HCT116 (cell line): ENCODE measurements at regions not wholly inside any gene's neighbourhood (a gene's known extent, or its start where the extent isn't known, plus 50 kb on each side); places are given as distances from the start of the nearest gene placed in this dataset.

Source experiments
- ATAC-seq: fragments of 200-7000 bp; cut with Tn5 transposase; 2 replicates; pipeline ENCODE4 v1.9.1; 2020; ENCODE audit warnings: mild to moderate bottlenecking, moderate library complexity
- BruUV-seq: library from RNA; stranded (reverse); fragments of 400-500 nt; replicated peaks from 2 replicates; lab custom pipeline; 2021; lab: Mats Ljungman, UMichigan
- CTCF ChIA-PET: fragments of 300-600 bp; sonication (Branson Sonifier 250); formaldehyde crosslinking; loops from one replicate; lab custom pipeline; 2021; ENCODE audit warnings: antibody characterized with exemption; lab: Charles Lee
- POLR2A ChIA-PET: fragments of 300-600, 350-600 bp; sonication (Branson Sonifier 250); formaldehyde crosslinking; loops from one replicate; lab custom pipeline; 2021; ENCODE audit warnings: antibody characterized with exemption; lab: Charles Lee
- RAD21 ChIA-PET, 2 experiments: fragments of 300-600 bp; sonication (Branson Sonifier 250); formaldehyde crosslinking; loops; one replicate each; lab custom pipeline; 2023; ENCODE audit warnings: low total read pairs in 2 of 2; ENCODE audit not compliant: uncharacterized antibody in 2 of 2, unreplicated experiment in 2 of 2, low non-redundant PET in 1 of 2; lab: Charles Lee
- DNase-seq: peaks from one replicate; pipeline ENCODE4 v3.0.0-alpha.2; 2010; ENCODE audit warnings: low read depth, low spot score
- H2AFZ ChIP-seq: fragments of 200-600 bp; shearing (Covaris generic), sonication (generic); 2 replicates; pipeline ENCODE4 v1.6.1; 2017; ENCODE audit warnings: low read depth, mixed run types, mixed read lengths, antibody characterized with exemption, low read length; ENCODE audit not compliant: poor library complexity, severe bottlenecking
- H3K27ac ChIP-seq: 2 replicates; pipeline ENCODE4 v1.5.1; 2012; ENCODE audit warnings: low read depth, low read length
- H3K27me3 ChIP-seq: fragments of 200-600 bp; sonication (generic); 2 replicates; pipeline ENCODE4 v1.6.1; 2016; ENCODE audit warnings: mixed run types, low read length, mixed read lengths; ENCODE audit not compliant: insufficient read depth
- H3K36me3 ChIP-seq, 2 experiments: fragments of 200-500 bp in 1 of 2; fragments of 200-600 bp in 1 of 2; sonication (Bioruptor generic) in 1 of 2; sonication (generic) in 1 of 2; 2 replicates each; pipeline versions ENCODE4 v1.5.1 to v1.6.1; 2014 to 2016; ENCODE audit warnings: low read length in 2 of 2, inconsistent platforms in 1 of 2, mixed read lengths in 1 of 2, mixed run types in 1 of 2; ENCODE audit not compliant: insufficient read depth in 2 of 2, control insufficient read depth in 1 of 2
- H3K4me1 ChIP-seq, 2 experiments: fragments of 200-600 bp in 1 of 2; sonication (generic) in 1 of 2; 2 replicates each; pipeline versions ENCODE4 v1.5.1 to v1.6.1; 2012 to 2017; ENCODE audit warnings: low read length in 2 of 2, inconsistent platforms in 1 of 2, mild to moderate bottlenecking in 1 of 2, mixed read lengths in 1 of 2, mixed run types in 1 of 2, moderate library complexity in 1 of 2; ENCODE audit not compliant: insufficient read depth in 2 of 2, control insufficient read depth in 1 of 2
- H3K4me2 ChIP-seq: fragments of 200-600 bp; sonication (generic); 2 replicates; pipeline ENCODE4 v1.6.1; 2017; ENCODE audit warnings: mixed run types, low read length, mixed read lengths
- H3K4me3 ChIP-seq, 2 experiments: fragments of 200-600 bp in 1 of 2; sonication (generic) in 1 of 2; replicated peaks in 1 of 2; 2 replicates each; pipeline ENCODE4 v1.5.1; 2011 to 2016; ENCODE audit warnings: low read length in 2 of 2, control low read depth in 1 of 2, low read depth in 1 of 2, mild to moderate bottlenecking in 1 of 2, mixed read lengths in 1 of 2, mixed run types in 1 of 2
- H3K79me2 ChIP-seq: fragments of 200-600 bp; sonication (generic); 2 replicates; pipeline ENCODE4 v1.6.1; 2017; ENCODE audit warnings: mild to moderate bottlenecking, mixed run types, low read length, moderate library complexity, mixed read lengths; ENCODE audit not compliant: insufficient read depth
- H3K9ac ChIP-seq: fragments of 200-600 bp; sonication (generic); 2 replicates; pipeline ENCODE4 v1.6.1; 2016; ENCODE audit warnings: low read length, mixed read lengths
- H3K9me2 ChIP-seq: fragments of 200-600 bp; sonication (generic), shearing (Covaris generic); 2 replicates; pipeline ENCODE4 v1.6.1; 2017; ENCODE audit warnings: mixed run types, mild to moderate bottlenecking, moderate library complexity; ENCODE audit not compliant: insufficient read depth
- H3K9me3 ChIP-seq, 2 experiments: fragments of 200-500 bp in 1 of 2; fragments of 200-600 bp in 1 of 2; sonication (Bioruptor generic) in 1 of 2; sonication (generic) in 1 of 2; 2 replicates each; pipeline ENCODE4 v1.6.1; 2014 to 2017; ENCODE audit warnings: low read length in 2 of 2, mixed read lengths in 2 of 2, inconsistent platforms in 1 of 2, low read depth in 1 of 2, mild to moderate bottlenecking in 1 of 2, mixed run types in 1 of 2, moderate library complexity in 1 of 2; ENCODE audit not compliant: control insufficient read depth in 1 of 2, insufficient read depth in 1 of 2
- H4K20me1 ChIP-seq: fragments of 200-600 bp; sonication (generic), shearing (Covaris generic); 2 replicates; pipeline ENCODE4 v1.6.1; 2017; ENCODE audit warnings: mixed run types, mild to moderate bottlenecking, moderate library complexity; ENCODE audit not compliant: insufficient read depth
- CBX3 ChIP-seq: IDR thresholded peaks from 2 replicates; pipeline ENCODE4 v1.6.1; 2012; ENCODE audit warnings: low read depth
- CEBPB ChIP-seq: IDR thresholded peaks from 2 replicates; pipeline ENCODE4 v1.6.1; 2012; ENCODE audit warnings: low read depth
- ELF1 ChIP-seq: IDR thresholded peaks from 2 replicates; pipeline ENCODE4 v1.6.1; 2012; ENCODE audit warnings: low read depth, borderline replicate concordance
- EZH2phosphoT487 ChIP-seq: fragments of 200-600 bp; IDR thresholded peaks from 2 replicates; pipeline ENCODE4 v1.6.1; 2018; ENCODE audit warnings: antibody characterized with exemption, borderline replicate concordance
- JUND ChIP-seq: IDR thresholded peaks from 2 replicates; pipeline ENCODE4 v1.6.1; 2012
- POLR2AphosphoS5 ChIP-seq: IDR thresholded peaks from 2 replicates; pipeline ENCODE4 v1.6.1; 2011; ENCODE audit warnings: mild to moderate bottlenecking, low read depth, low read length, moderate library complexity
- RAD21 ChIP-seq: IDR thresholded peaks from 2 replicates; pipeline ENCODE4 v1.6.1; 2012; ENCODE audit warnings: low read depth, mild to moderate bottlenecking
- SIN3A ChIP-seq: IDR thresholded peaks from 2 replicates; pipeline ENCODE4 v1.6.1; 2012; ENCODE audit warnings: low read depth
- SP1 ChIP-seq: IDR thresholded peaks from 2 replicates; pipeline ENCODE4 v1.6.1; 2012; ENCODE audit warnings: low read depth
- SRF ChIP-seq: IDR thresholded peaks from 2 replicates; pipeline ENCODE4 v1.6.1; 2012; ENCODE audit warnings: low read depth
- TCF7L2 ChIP-seq: IDR thresholded peaks from 2 replicates; pipeline ENCODE4 v1.7.0; 2011; ENCODE audit warnings: borderline replicate concordance, inconsistent platforms; ENCODE audit not compliant: insufficient read depth, insufficient read length; ENCODE audit errors: extremely low read depth
- YY1 ChIP-seq: IDR thresholded peaks from 2 replicates; pipeline ENCODE4 v1.6.1; 2011; ENCODE audit warnings: low read length, low read depth, moderate library complexity, mild to moderate bottlenecking; ENCODE audit not compliant: insufficient replicate concordance; ENCODE audit errors: extremely low read depth
- ZNF274 ChIP-seq: fragments of 200-500 bp; sonication (Bioruptor generic); IDR thresholded peaks from 2 replicates; pipeline ENCODE4 v1.6.1; 2014; ENCODE audit warnings: mild to moderate bottlenecking, low read depth, low read length, inconsistent platforms
- intact Hi-C: fragments of 100-400 bp; cut with micrococcal nuclease; formaldehyde crosslinking; loops from 2 replicates; pipeline ENCODE4 v1.10.0; 2022
- TF ChIP-seq, protein P1 (sequence below): IDR thresholded peaks from 2 replicates; pipeline ENCODE4 v1.6.1; 2011; ENCODE audit warnings: mild to moderate bottlenecking, low read length, moderate library complexity; ENCODE audit not compliant: insufficient replicate concordance; ENCODE audit errors: extremely low read depth
- TF ChIP-seq, protein P2 (sequence below): IDR thresholded peaks from 2 replicates; pipeline ENCODE4 v1.6.1; 2012
- TF ChIP-seq, protein P3 (sequence below): IDR thresholded peaks from 2 replicates; pipeline ENCODE4 v1.6.1; 2012; ENCODE audit warnings: low read depth

DNA sequence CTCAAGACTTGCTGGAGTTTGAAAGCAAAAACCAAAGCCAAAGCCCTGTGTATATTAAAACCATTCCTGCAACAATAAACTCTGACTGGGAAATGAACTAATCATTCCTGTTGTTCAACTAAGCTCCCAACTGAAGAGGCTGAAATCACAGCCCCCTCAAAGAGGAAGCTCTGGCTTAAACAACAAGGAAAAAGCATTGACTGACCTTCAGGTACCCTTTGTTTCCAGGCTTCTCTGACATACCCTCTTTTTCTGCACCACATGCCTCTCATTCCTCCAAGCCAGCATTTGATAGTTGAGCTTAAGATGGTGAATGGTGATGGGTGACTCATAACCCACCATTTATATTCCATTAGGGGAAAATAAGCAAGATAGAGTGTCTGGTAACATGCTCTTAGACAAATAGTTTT is 470.9 kb upstream of the SOX9 start:
- Histone ChIP-seq H3K27me3 (no peaks in the 10 kb centered on the region), H3K4me3 (no peak overlapping the region), H3K4me1 (no peaks in the 10 kb centered on the region), H3K36me3 (no peaks in the 10 kb centered on the region), H3K9me2 (no peaks in the 10 kb centered on the region), H3K4me2 (no peak overlapping the region), H3K27ac (no peak overlapping the region), H3K9ac (no peak overlapping the region), H4K20me1 (no peaks in the 10 kb centered on the region), H3K79me2 (no peaks in the 10 kb centered on the region), H3K9me3 (peaks cover 0 to 5% of the 10 kb centered on the region in 2 experiments; a peak in 1 of 4 replicates), H2AFZ (no peak overlapping the region)
- no TSS peak for BruUV-seq
- ChIA-PET CTCF (no interaction called here), POLR2A (no interaction called here), RAD21 (no interaction called here)
- DNase-seq = no peak
- no peak for ATAC-seq
- intact Hi-C loops = no loop called here
- TF ChIP-seq CBX3 (no peak), TCF7L2 (no peak)
- TF ChIP-seq, protein P1, sequence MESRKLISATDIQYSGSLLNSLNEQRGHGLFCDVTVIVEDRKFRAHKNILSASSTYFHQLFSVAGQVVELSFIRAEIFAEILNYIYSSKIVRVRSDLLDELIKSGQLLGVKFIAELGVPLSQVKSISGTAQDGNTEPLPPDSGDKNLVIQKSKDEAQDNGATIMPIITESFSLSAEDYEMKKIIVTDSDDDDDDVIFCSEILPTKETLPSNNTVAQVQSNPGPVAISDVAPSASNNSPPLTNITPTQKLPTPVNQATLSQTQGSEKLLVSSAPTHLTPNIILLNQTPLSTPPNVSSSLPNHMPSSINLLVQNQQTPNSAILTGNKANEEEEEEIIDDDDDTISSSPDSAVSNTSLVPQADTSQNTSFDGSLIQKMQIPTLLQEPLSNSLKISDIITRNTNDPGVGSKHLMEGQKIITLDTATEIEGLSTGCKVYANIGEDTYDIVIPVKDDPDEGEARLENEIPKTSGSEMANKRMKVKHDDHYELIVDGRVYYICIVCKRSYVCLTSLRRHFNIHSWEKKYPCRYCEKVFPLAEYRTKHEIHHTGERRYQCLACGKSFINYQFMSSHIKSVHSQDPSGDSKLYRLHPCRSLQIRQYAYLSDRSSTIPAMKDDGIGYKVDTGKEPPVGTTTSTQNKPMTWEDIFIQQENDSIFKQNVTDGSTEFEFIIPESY = no peak

DNA sequence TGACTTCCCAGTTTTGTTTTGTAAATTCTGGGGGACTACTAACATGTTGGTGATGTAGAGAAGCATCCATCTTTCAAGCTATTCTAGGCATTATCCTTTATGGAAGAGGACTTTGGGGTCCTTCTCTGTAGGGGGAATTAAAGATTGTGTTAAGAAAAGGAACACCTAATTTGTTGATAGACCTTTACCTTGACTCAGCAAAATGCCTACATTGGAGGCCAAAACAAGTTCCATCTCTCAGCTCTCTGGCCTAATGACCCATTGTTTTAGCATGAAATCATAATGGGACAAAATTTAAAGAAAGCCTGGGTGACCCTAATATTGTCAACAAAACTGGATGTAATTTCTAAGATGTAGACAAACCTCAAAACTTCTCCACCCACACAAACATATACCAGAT is 465.3 kb upstream of the SOX9 start:
- no peaks in the 10 kb centered on the region for H3K9me3 ChIP-seq
- H3K4me3 ChIP-seq = no peak overlapping the region
- no peaks in the 10 kb centered on the region for H4K20me1 ChIP-seq
- no peaks in the 10 kb centered on the region for H3K27me3 ChIP-seq
- H3K9ac ChIP-seq = no peak overlapping the region
- ChIA-PET RAD21 (no interaction called here), CTCF (no interaction called here), POLR2A (no interaction called here)
- no peaks in the 10 kb centered on the region for H3K79me2 ChIP-seq
- intact Hi-C loops = no loop called here
- H3K4me1 ChIP-seq = no peaks in the 10 kb centered on the region
- no peak for TF ChIP-seq CEBPB
- no peak for TF ChIP-seq POLR2AphosphoS5
- TF ChIP-seq, protein P2, sequence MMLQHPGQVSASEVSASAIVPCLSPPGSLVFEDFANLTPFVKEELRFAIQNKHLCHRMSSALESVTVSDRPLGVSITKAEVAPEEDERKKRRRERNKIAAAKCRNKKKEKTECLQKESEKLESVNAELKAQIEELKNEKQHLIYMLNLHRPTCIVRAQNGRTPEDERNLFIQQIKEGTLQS = no peak
- no peak for TF ChIP-seq SRF
- no peak for TF ChIP-seq JUND
- no peak for TF ChIP-seq EZH2phosphoT487
- no peak for TF ChIP-seq TCF7L2
- TF ChIP-seq SIN3A = no peak
- TF ChIP-seq SP1 = no peak
- TF ChIP-seq ELF1 = no peak
- no peak for TF ChIP-seq YY1
- no peak for TF ChIP-seq ZNF274
- TF ChIP-seq, protein P3, sequence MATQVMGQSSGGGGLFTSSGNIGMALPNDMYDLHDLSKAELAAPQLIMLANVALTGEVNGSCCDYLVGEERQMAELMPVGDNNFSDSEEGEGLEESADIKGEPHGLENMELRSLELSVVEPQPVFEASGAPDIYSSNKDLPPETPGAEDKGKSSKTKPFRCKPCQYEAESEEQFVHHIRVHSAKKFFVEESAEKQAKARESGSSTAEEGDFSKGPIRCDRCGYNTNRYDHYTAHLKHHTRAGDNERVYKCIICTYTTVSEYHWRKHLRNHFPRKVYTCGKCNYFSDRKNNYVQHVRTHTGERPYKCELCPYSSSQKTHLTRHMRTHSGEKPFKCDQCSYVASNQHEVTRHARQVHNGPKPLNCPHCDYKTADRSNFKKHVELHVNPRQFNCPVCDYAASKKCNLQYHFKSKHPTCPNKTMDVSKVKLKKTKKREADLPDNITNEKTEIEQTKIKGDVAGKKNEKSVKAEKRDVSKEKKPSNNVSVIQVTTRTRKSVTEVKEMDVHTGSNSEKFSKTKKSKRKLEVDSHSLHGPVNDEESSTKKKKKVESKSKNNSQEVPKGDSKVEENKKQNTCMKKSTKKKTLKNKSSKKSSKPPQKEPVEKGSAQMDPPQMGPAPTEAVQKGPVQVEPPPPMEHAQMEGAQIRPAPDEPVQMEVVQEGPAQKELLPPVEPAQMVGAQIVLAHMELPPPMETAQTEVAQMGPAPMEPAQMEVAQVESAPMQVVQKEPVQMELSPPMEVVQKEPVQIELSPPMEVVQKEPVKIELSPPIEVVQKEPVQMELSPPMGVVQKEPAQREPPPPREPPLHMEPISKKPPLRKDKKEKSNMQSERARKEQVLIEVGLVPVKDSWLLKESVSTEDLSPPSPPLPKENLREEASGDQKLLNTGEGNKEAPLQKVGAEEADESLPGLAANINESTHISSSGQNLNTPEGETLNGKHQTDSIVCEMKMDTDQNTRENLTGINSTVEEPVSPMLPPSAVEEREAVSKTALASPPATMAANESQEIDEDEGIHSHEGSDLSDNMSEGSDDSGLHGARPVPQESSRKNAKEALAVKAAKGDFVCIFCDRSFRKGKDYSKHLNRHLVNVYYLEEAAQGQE = no peak
- TF ChIP-seq RAD21 = no peak
- no peaks in the 10 kb centered on the region for H3K36me3 ChIP-seq
- H3K27ac ChIP-seq = no peak overlapping the region
- DNase-seq (no peak), ATAC-seq (no peak)
- no peaks in the 10 kb centered on the region for H3K9me2 ChIP-seq
- H3K4me2 ChIP-seq = no peak overlapping the region
- no peak overlapping the region for H2AFZ ChIP-seq
- BruUV-seq = no TSS peak
